ENCODE measurements at regions not wholly inside any gene's neighbourhood (a gene's known extent, or its start where the extent isn't known, plus 50 kb on each side); places are given as distances from the start of the nearest gene placed in this dataset.

GRCh38 chr2:49567811-49568600 is 413.7 kb upstream of the FSHR start:
- TF ChIP-seq POLR2A (IDR thresholded peaks at IDR 0.05) (no peak), POLR2AphosphoS5 (IDR thresholded peaks at IDR 0.05) (no peak), CTCF (IDR thresholded peaks at IDR 0.05) (no peak)

All from transverse colon (tissue), 4 donors.